HG02870 (cell line): ENCODE measurements at regions not wholly inside any gene's neighbourhood (a gene's known extent, or its start where the extent isn't known, plus 50 kb on each side); places are given as distances from the start of the nearest gene placed in this dataset.

Experiments
- ATAC-seq: cut with Tn5 transposase; IDR thresholded peaks from one replicate; pipeline ENCODE4 v1.9.1; 2021; ENCODE audit warnings: mild to moderate bottlenecking, moderate library complexity; ENCODE audit not compliant: unreplicated experiment

DNA sequence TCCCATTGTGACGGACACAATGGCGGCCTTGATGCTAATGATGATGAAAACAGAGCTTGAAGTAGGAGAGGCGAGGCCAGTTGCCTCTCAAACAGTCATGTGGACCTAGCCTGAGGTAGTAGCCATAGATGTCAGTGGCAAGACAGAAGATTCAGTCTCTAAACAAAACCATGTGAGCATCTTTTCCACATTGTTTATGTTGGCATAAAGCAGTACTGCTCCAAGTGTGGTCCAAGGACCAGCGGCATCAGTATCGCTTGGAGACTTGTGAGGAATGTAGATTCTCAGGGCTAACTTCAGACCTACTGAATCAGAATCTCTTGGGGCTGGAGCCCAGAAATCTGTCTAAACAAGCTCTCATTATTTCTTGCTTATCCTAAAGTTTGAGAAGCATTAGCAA is 312.8 kb upstream of the JAG1 start:
- no peak for ATAC-seq

DNA sequence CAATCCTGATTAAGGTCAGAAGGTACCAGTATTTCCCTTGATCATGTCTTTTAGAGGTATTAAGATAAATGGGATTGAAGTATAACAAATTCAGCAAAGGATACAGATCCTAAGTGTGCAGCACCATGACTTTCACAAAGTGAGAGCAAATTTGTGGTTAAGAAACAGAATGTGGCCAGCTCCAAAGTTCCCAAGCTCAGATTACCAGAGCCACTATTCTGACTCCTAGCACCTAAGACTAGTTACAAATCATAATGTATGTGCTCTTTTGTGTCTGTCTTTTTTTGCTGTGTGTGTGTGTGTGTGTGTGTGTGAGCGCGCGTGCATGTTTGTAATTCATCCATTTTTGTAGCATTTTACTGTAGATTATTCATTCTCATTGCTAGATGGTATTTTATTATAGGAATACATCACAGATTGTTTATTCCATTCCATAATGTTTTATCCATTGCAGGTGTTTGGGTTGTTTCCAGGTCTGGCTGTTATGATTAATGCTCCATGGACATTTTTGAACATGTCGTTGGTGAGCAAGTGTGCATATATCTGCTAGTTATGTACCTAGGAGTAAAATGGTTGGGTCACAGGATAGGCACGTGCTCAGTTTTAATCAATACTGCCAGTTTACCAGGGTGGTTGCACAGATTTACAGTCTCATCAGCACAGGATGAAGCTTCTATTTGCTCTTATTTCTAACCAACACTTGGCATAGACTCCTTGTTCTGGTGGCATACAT is 314.0 kb upstream of the JAG1 start:
- ATAC-seq, result no peak

GRCh38 chr20:10990625-10991382 is 317.0 kb upstream of the JAG1 start:
- no peak for ATAC-seq

DNA sequence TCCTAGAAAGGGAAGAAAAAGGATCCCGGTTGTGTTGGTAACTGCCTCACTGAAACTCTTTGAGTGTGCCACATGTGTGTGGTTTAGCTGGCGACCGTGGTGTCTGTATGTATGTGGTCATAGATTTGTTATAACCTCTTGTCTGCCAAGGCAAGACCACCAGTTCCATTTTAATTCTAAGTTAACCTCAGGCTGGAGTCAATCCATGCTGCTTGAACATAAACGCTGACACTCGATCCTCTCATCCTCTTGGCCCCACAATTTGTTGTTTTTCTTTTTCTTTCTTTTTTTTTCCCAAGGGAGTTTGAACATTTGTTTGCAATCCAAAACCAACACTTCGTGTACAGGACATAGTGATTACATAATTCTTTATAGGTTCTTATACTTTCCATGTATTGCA is 318.9 kb upstream of the JAG1 start:
- ATAC-seq, result no peak

- ATAC-seq, result no peak
Observed at GRCh38 chr20:10994991-10995700, 321.3 kb upstream of the JAG1 start.

GRCh38 chr20:10998476-10998875 is 324.7 kb upstream of the JAG1 start:
- no peak for ATAC-seq

DNA sequence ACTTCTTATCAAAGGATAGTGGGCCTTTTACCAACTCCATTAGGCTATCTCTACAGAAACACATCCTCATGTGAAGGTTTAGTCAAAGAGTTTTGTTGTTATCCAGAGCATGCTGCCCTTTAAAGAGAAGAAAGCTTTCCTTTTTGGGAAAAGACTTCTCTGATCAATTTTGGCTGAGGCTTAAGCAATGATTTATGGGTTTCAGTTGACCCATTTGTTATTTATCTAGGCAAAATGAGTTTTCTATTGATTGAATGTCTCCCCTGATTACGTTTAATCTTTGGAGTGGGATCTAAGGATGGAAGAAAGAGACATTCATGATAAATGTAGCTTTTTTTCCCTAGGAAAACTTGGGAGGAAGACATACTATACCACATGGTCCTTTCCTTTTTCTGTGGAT is 326.6 kb upstream of the JAG1 start:
- ATAC-seq, result no peak

DNA sequence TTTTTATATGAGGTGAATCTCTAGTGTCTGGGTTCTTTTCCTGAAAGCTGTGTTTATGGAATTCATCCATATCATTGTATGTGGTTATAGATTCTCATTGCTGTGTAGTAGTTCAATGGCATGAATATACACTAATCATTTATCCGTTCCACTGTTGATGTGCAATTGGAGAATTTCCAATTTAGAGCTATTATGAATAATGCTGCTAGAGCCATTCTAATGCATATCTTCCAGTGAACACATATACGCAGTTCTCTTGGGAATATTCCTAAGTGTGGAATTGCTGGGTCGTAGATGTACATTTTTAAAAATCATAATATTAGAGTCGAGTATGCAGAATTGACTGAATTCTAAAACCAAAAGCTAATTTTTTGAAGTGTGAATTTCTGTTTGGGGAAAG is 327.5 kb upstream of the JAG1 start:
- ATAC-seq, result no peak

- ATAC-seq, result no peak
Observed at GRCh38 chr20:11001764-11002540, 328.2 kb upstream of the JAG1 start.

GRCh38 chr20:11003341-11003740 is 329.5 kb upstream of the JAG1 start:
- ATAC-seq, result no peak

DNA sequence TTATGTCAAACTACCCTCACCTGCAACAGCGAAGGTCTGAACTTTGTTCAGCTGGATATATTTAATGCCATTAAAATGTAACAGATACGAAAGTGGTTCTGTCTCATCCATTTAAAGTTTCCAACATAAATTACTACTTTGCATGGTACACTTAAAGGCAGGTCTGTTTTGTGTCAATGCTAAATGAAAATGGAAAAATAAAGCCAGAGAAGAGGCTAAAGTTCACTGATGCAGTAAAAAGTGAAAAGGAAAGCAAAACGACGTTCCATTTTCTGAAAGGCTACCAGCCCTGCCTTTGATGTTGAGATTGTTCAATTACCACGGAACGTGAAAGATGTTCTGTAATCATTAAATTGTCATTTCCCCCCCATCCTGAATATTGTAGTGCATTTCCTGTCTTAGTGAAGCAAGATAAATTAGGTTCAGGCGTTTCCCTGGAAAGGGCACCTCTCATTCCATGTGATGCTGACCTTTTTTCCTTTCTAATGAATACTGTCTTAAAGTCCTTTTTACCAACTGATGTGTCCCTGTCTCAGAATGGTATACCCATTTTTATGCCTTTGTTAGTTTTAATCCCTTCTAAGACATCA is 334.7 kb upstream of the JAG1 start:
- no peak for ATAC-seq

- no peak for ATAC-seq
Observed at GRCh38 chr20:11011653-11012052, 337.9 kb upstream of the JAG1 start.

GRCh38 chr20:11012975-11013374 is 339.2 kb upstream of the JAG1 start:
- no peak for ATAC-seq

DNA sequence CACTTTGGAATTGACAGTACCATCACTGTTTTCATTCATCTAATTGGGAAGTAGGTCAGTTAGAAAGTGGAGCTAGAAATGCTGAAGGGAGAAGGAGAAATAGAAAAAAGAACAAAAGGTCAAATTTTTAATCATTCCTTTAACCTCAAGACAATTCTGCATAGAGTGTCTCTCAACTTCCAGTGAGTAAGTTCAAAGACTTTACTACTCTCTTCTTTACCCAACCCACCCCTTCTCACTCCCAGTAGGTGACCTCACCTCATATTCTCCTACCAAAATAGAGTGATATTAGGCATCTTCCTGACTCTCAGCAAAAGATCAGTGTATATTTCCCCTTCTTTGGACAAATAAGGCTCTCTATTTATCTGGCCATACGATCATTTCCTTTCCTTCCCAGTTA is 340.0 kb upstream of the JAG1 start:
- ATAC-seq, result no peak

GRCh38 chr20:11015440-11015839 is 341.6 kb upstream of the JAG1 start:
- no peak for ATAC-seq

GRCh38 chr20:11017446-11017845 is 343.6 kb upstream of the JAG1 start:
- no peak for ATAC-seq

DNA sequence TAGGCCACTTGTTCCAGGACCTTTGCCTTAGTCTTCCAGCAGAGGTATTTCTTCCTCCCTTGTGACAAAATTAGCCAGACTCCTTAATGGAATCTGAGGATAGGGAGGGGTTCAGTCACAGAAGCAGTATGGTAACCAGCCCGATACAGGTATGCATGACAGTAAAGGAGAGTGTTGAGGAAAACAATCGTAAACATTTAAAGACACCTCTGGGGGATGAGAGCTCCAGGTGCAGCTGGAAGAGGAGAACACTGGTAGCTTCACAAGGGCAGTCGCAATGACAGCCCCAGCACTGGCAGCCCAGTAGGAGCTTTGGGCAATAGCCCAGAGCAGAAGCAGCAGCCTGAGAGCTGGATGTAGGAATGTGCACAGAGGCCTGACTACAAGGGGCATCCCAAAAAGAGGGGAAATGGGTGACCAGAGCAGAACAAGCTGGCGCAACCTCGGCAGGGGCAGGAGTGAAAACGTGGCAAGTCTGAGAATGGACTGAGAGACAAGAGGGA is 344.9 kb upstream of the JAG1 start:
- ATAC-seq, result no peak

DNA sequence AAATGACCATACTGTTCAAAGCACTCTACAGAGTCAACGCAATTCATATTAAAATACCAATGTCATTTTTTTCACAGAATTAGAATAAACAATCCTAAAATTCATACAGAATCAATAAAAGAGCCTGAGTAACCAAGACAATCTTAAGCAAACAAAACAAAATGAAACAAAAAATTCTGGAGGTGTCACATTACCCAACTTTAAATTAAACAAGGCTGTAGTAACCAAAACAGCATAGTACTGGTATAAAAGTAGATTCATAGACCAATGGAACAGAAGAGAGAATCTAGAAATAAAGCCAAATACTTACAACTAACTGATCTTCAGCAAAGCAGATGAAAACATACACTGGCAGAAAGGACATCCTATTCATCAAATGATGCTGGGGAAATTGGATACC is 346.9 kb upstream of the JAG1 start:
- ATAC-seq, result no peak

DNA sequence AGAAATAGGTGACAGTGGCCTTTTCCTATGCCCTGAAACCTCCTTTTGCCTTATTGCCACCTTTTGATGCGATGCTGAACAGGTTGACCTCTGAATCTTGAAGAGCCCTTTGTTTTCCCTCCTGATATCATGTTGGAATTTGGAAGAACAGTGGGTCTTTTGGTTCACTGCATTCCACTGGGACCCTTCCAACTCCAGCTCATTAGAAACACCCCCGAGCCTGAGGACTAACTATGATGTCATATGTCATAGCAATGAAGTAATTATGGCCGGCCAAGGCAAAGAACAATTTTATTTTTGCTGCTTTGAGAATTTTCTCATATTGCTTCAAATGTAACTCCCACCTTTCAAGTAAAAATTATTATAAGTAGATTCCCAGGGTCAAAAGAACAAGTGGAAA is 353.4 kb upstream of the JAG1 start:
- ATAC-seq, result no peak

DNA sequence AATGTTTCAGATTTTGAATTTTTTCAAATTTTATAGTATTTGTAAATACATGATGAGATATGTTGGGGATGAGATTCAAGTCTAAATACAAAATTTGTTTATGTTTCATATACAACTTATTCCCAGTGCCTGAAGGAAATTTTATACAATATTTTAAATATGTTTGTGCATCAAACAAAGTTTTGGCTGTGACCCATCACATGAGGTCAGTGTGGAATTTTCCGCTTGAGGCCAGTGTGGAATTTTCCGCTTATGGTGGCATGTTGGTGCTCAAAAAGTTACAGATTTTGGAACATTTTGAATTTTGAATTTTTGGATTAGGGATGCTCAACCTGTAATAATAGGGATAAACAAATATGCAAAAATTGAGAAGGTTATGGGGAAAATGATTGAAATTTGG is 356.6 kb upstream of the JAG1 start:
- no peak for ATAC-seq

- ATAC-seq, result no peak
Observed at GRCh38 chr20:11031300-11031699, 357.5 kb upstream of the JAG1 start.
